ENCODE measurements at regions not wholly inside any gene's neighbourhood (a gene's known extent, or its start where the extent isn't known, plus 50 kb on each side); places are given as distances from the start of the nearest gene placed in this dataset.

DNA sequence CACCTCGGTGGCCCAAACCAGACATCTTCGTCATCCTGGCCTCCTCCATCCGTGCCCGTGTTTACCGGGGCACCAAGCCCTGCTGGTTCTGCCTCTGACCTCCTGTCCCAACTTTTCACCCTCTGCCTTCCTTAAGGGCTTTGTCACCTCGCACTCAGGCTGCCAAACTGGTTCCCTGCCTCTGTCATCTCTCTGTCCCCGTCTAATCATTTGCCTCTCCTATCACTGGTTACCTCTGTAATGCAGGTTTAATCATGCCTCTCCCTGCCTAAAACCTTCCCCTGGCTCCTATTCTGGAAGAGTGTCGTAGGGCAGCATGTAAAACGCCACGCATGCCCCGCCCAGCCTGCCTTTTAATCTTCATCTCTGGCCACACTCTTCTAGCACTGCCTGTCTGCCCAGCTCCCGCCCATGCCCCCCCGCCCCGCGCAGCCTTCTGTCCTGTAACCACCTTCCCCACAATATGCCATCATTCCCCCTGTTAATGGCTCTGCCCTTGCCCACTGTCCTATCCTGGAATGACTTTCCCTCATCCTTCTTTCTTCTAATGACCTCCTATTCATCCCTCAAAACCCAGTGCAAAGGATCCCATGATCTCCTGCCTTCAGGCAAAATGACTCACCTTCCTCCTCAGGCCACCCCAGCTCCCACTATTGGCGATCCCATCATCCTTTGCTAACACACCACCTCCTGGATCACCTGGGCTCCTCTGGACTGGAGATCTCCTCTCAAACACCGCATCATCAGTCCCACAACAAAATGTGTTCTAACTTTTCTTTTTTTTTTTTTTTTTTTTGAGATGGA is 66.7 kb downstream of the PEX11G start:
- peaks cover 14% of the 10 kb centered on the region for H3K36me3 Mint-ChIP-seq (ENCODE audit: low read depth)
- ATAC-seq (no peak), DNase-seq (no peak)
- no peaks in the 10 kb centered on the region for H3K27me3 Mint-ChIP-seq (ENCODE audit: low read depth)
- ChIA-PET POLR2A (no interaction called here), CTCF (interaction anchor here (1.4 kb wide), 1 partner anchor 55 kb away, joined by 3 read pairs; no protein-coding TSS in a partner anchor)
- H3K27ac Mint-ChIP-seq, result no peak overlapping the region
- H3K4me1 Mint-ChIP-seq (ENCODE audit: low read depth), result peaks cover 7% of the 10 kb centered on the region
- no peak overlapping the region for H3K4me3 Mint-ChIP-seq
- H3K9me3 Mint-ChIP-seq (ENCODE audit: insufficient read depth), result no peaks in the 10 kb centered on the region

All from activated CD8-positive, alpha-beta T cell treated with anti-CD3 and anti-CD28 coated beads, Interleukin-2, amount 10 ng/mL, durations not matched to agents 7 days and 5 days (primary cell).